Upper lobe of right lung (tissue), 1 donor: ENCODE measurements at regions not wholly inside any gene's neighbourhood (a gene's known extent, or its start where the extent isn't known, plus 50 kb on each side); places are given as distances from the start of the nearest gene placed in this dataset.

ENCODE experiments used
- ATAC-seq: fragments of 200-7000 bp; cut with Tn5 transposase; one replicate; pipeline ENCODE4 v1.9.1; 2020; ENCODE audit warnings: mild to moderate bottlenecking, moderate library complexity
- DNase-seq: peaks from one replicate; pipeline ENCODE4 v3.0.0-alpha.2; 2020
- H3K27ac ChIP-seq: fragments of 200-600 bp; one replicate; pipeline ENCODE4 v1.8.0; 2022
- H3K27me3 ChIP-seq: fragments of 200-600 bp; one replicate; pipeline ENCODE4 v1.8.0; 2022; ENCODE audit warnings: mild to moderate bottlenecking
- H3K36me3 ChIP-seq: fragments of 200-600 bp; one replicate; pipeline ENCODE4 v1.8.0; 2022
- H3K4me1 ChIP-seq: fragments of 200-600 bp; one replicate; pipeline ENCODE4 v1.8.0; 2022
- H3K4me3 ChIP-seq: fragments of 200-600 bp; one replicate; pipeline ENCODE4 v1.8.0; 2022; ENCODE audit warnings: mild to moderate bottlenecking
- H3K9me3 ChIP-seq: fragments of 200-600 bp; one replicate; pipeline ENCODE4 v1.8.0; 2022
- CTCF ChIP-seq: fragments of 200-600 bp; IDR thresholded peaks from one replicate; pipeline ENCODE4 v1.8.0; 2022; ENCODE audit warnings: antibody characterized with exemption
- intact Hi-C: fragments of 100-400 bp; cut with DNase I; formaldehyde crosslinking; loops from one replicate; pipeline ENCODE4 v1.11.0; 2022
- donor health status: DM: no; HTN: yes; CAD: no; lungs with severe emphysema.

- DNase-seq (no peak), ATAC-seq (no peak)
- intact Hi-C loops, result no loop called here
- H3K27ac ChIP-seq, result no peak overlapping the region
- TF ChIP-seq CTCF, result no peak
- no peaks in the 10 kb centered on the region for H3K4me1 ChIP-seq
- H3K4me3 ChIP-seq, result no peak overlapping the region
- H3K9me3 ChIP-seq, result no peaks in the 10 kb centered on the region
- H3K36me3 ChIP-seq, result no peaks in the 10 kb centered on the region
- no peaks in the 10 kb centered on the region for H3K27me3 ChIP-seq
Measured at GRCh38 chr7:89927762-89928161, 226.5 kb upstream of the STEAP1 start.

- no peak overlapping the region for H3K27ac ChIP-seq
Measured at GRCh38 chr7:89928451-89928850, 225.8 kb upstream of the STEAP1 start.

GRCh38 chr7:89934101-89934500 lies 220.2 kb upstream of the STEAP1 start:
- Histone ChIP-seq H3K27ac (no peak overlapping the region), H3K4me1 (no peaks in the 10 kb centered on the region), H3K36me3 (no peaks in the 10 kb centered on the region), H3K4me3 (no peak overlapping the region), H3K9me3 (no peaks in the 10 kb centered on the region), H3K27me3 (no peaks in the 10 kb centered on the region)
- DNase-seq (no peak), ATAC-seq (no peak)
- intact Hi-C loops, result no loop called here
- no peak for TF ChIP-seq CTCF

More at GRCh38 chr7:89928451-89928850, 225.8 kb upstream of the STEAP1 start:
- no peaks in the 10 kb centered on the region for H3K9me3 ChIP-seq
- intact Hi-C loops, result no loop called here
- H3K36me3 ChIP-seq, result no peaks in the 10 kb centered on the region
- H3K4me3 ChIP-seq, result no peak overlapping the region
- no peaks in the 10 kb centered on the region for H3K4me1 ChIP-seq
- no peak for ATAC-seq
- DNase-seq, result no peak
- TF ChIP-seq CTCF, result no peak
- H3K27me3 ChIP-seq, result no peaks in the 10 kb centered on the region

GRCh38 chr7:89943525-89944050 lies 210.7 kb upstream of the STEAP1 start:
- no peak overlapping the region for H3K4me3 ChIP-seq
- ATAC-seq (no peak), DNase-seq (no peak)
- intact Hi-C loops, result no loop called here
- no peak for TF ChIP-seq CTCF
- H3K9me3 ChIP-seq, result no peaks in the 10 kb centered on the region
- H3K4me1 ChIP-seq, result no peaks in the 10 kb centered on the region
- no peaks in the 10 kb centered on the region for H3K36me3 ChIP-seq
- H3K27me3 ChIP-seq, result no peaks in the 10 kb centered on the region
- H3K27ac ChIP-seq, result no peak overlapping the region

GRCh38 chr7:89958525-89959068 lies 195.7 kb upstream of the STEAP1 start:
- Histone ChIP-seq H3K4me1 (no peaks in the 10 kb centered on the region), H3K36me3 (no peaks in the 10 kb centered on the region), H3K9me3 (no peaks in the 10 kb centered on the region), H3K4me3 (no peak overlapping the region), H3K27me3 (no peaks in the 10 kb centered on the region), H3K27ac (no peak overlapping the region)
- DNase-seq (no peak), ATAC-seq (no peak)
- no peak for TF ChIP-seq CTCF
- intact Hi-C loops, result no loop called here
